GM21515 (cell line): ENCODE measurements at regions not wholly inside any gene's neighbourhood (a gene's known extent, or its start where the extent isn't known, plus 50 kb on each side); places are given as distances from the start of the nearest gene placed in this dataset.

Source experiments
- ATAC-seq: cut with Tn5 transposase; IDR thresholded peaks from one replicate; pipeline ENCODE4 v1.9.1; 2021; ENCODE audit not compliant: unreplicated experiment

GRCh38 chr10:130579913-130580312 lies 443.7 kb downstream of the GLRX3 start:
- ATAC-seq, result no peak

GRCh38 chr10:130580975-130581374 lies 444.8 kb downstream of the GLRX3 start:
- ATAC-seq, result no peak

- ATAC-seq, result no peak
Observed at GRCh38 chr10:130587718-130588117, 451.5 kb downstream of the GLRX3 start.

- ATAC-seq, result no peak
Observed at GRCh38 chr10:130606001-130606405, 469.8 kb downstream of the GLRX3 start.

GRCh38 chr10:130607366-130607765 lies 471.2 kb downstream of the GLRX3 start:
- ATAC-seq, result no peak

- ATAC-seq, result no peak
Observed at GRCh38 chr10:130611239-130611638, 475.0 kb downstream of the GLRX3 start.

GRCh38 chr10:130615457-130615856 lies 479.3 kb downstream of the GLRX3 start:
- ATAC-seq, result no peak

GRCh38 chr10:130617985-130618384 lies 481.8 kb downstream of the GLRX3 start:
- ATAC-seq, result no peak

GRCh38 chr10:130618647-130619046 lies 482.5 kb downstream of the GLRX3 start:
- no peak for ATAC-seq

- ATAC-seq, result no peak
Observed at GRCh38 chr10:130621231-130621775, 485.1 kb downstream of the GLRX3 start.

- ATAC-seq, result no peak
Observed at GRCh38 chr10:130623680-130624267, 487.6 kb downstream of the GLRX3 start.

- no peak for ATAC-seq
Observed at GRCh38 chr10:130627346-130628045, 491.3 kb downstream of the GLRX3 start.

GRCh38 chr10:130630135-130630534 lies 493.9 kb downstream of the GLRX3 start:
- ATAC-seq, result no peak

GRCh38 chr10:130631142-130632096 lies 495.2 kb downstream of the GLRX3 start:
- ATAC-seq, result no peak

GRCh38 chr10:130634816-130635215 lies 498.6 kb downstream of the GLRX3 start:
- no peak for ATAC-seq

GRCh38 chr10:130635528-130635927 lies 499.3 kb downstream of the GLRX3 start:
- no peak for ATAC-seq

- no peak for ATAC-seq
Observed at GRCh38 chr10:130636313-130636930, 500.2 kb downstream of the GLRX3 start.

GRCh38 chr10:130637089-130637676 lies 501.0 kb downstream of the GLRX3 start:
- ATAC-seq, result no peak

- no peak for ATAC-seq
Observed at GRCh38 chr10:130638991-130639390, 502.8 kb downstream of the GLRX3 start.

- no peak for ATAC-seq
Observed at GRCh38 chr10:130642926-130643325, 506.7 kb downstream of the GLRX3 start.

- ATAC-seq, result no peak
Observed at GRCh38 chr10:130647341-130647740, 511.1 kb downstream of the GLRX3 start.
